Ascending aorta (tissue), 2 donors: ENCODE measurements at regions not wholly inside any gene's neighbourhood (a gene's known extent, or its start where the extent isn't known, plus 50 kb on each side); places are given as distances from the start of the nearest gene placed in this dataset.
A peak's percentile ranks its signal among the peaks of the same experiment; 100 is the strongest.

Experiments used
- DNase-seq, 2 donors: peaks; one replicate each; pipeline ENCODE4 v3.0.0-alpha.2; 2019; ENCODE audit warnings: low spot score in 2 of 2
- H3K27ac ChIP-seq, 2 donors: fragments of 200-600 bp; sonication (generic); one replicate each; pipeline ENCODE4 v1.5.1; 2016 to 2017; ENCODE audit warnings: mild to moderate bottlenecking in 1 of 2
- H3K27me3 ChIP-seq: fragments of 200-600 bp; sonication (generic); one replicate; pipeline ENCODE4 v1.5.1; 2017
- H3K36me3 ChIP-seq, 2 donors: fragments of 200-600 bp; sonication (generic); one replicate each; pipeline ENCODE4 v1.5.1; 2016
- H3K4me1 ChIP-seq, 2 donors: fragments of 200-600 bp; sonication (generic); one replicate each; pipeline ENCODE4 v1.5.1; 2016 to 2017; ENCODE audit warnings: mild to moderate bottlenecking in 1 of 2
- H3K4me3 ChIP-seq, 2 donors: fragments of 200-600 bp; sonication (generic); one replicate each; pipeline ENCODE4 v1.5.1; 2016 to 2017; ENCODE audit warnings: mild to moderate bottlenecking in 1 of 2
- H3K9me3 ChIP-seq, 2 donors: fragments of 200-600 bp; sonication (generic); one replicate each; pipeline ENCODE4 v1.5.1; 2016
- CTCF ChIP-seq, 3 experiments: fragments of 200-600 bp in 2 of 3; fragments of 450-650 bp in 1 of 3; sonication (generic) in 2 of 3; IDR thresholded peaks; one replicate each; pipeline ENCODE4 v1.5.1; 2016 to 2019; ENCODE audit warnings: antibody characterized with exemption in 3 of 3, mild to moderate bottlenecking in 1 of 3, moderate library complexity in 1 of 3
- intact Hi-C: fragments of 100-400 bp; cut with DNase I; formaldehyde crosslinking; loops from one replicate; pipeline ENCODE4 v1.15.1; 2023

GRCh38 chr2:72001937-72002690 lies 145.5 kb downstream of the CYP26B1 start:
- no peaks in the 10 kb centered on the region for H3K4me1 ChIP-seq
- no peak for DNase-seq
- intact Hi-C loops: no loop called here
- no peaks in the 10 kb centered on the region for H3K36me3 ChIP-seq
- H3K27me3 ChIP-seq: no peaks in the 10 kb centered on the region
- no peak overlapping the region for H3K4me3 ChIP-seq
- TF ChIP-seq CTCF (IDR thresholded peaks at IDR 0.05): no peak
- H3K9me3 ChIP-seq: no peaks in the 10 kb centered on the region
- H3K27ac ChIP-seq: no peak overlapping the region

GRCh38 chr2:72000110-72000509 lies 147.6 kb downstream of the CYP26B1 start:
- TF ChIP-seq CTCF (IDR thresholded peaks at IDR 0.05): no peak
- Histone ChIP-seq H3K4me3 (no peak overlapping the region), H3K27me3 (no peaks in the 10 kb centered on the region), H3K36me3 (no peaks in the 10 kb centered on the region), H3K9me3 (no peaks in the 10 kb centered on the region), H3K4me1 (no peaks in the 10 kb centered on the region), H3K27ac (no peak overlapping the region)
- intact Hi-C loops: no loop called here
- DNase-seq: no peak

GRCh38 chr2:71999580-71999979 lies 148.1 kb downstream of the CYP26B1 start:
- Histone ChIP-seq H3K4me3 (no peak overlapping the region), H3K27ac (no peak overlapping the region), H3K36me3 (no peaks in the 10 kb centered on the region), H3K9me3 (no peaks in the 10 kb centered on the region), H3K27me3 (no peaks in the 10 kb centered on the region), H3K4me1 (no peaks in the 10 kb centered on the region)
- peak in 1 of 2 donors; percentile 41 for DNase-seq
- no peak for TF ChIP-seq CTCF (IDR thresholded peaks at IDR 0.05)
- intact Hi-C loops: loop anchor here (5.0 to 10.0 kb wide), 3 partner anchors 75 to 452 kb away; no protein-coding TSS in a partner anchor

- Histone ChIP-seq H3K27ac (no peak overlapping the region), H3K4me1 (no peaks in the 10 kb centered on the region), H3K27me3 (no peaks in the 10 kb centered on the region), H3K36me3 (no peaks in the 10 kb centered on the region), H3K4me3 (no peak overlapping the region), H3K9me3 (no peaks in the 10 kb centered on the region)
- intact Hi-C loops: loop anchor here (5.0 to 10.0 kb wide), 3 partner anchors 73 to 451 kb away; no protein-coding TSS in a partner anchor
- no peak for TF ChIP-seq CTCF (IDR thresholded peaks at IDR 0.05)
- no peak for DNase-seq
These were observed 149.8 kb downstream of the CYP26B1 start for GRCh38 chr2:71997843-71998242.

GRCh38 chr2:71995067-71995665 lies 152.5 kb downstream of the CYP26B1 start:
- Histone ChIP-seq H3K27ac (no peak overlapping the region), H3K4me3 (no peak overlapping the region), H3K27me3 (no peaks in the 10 kb centered on the region), H3K9me3 (no peaks in the 10 kb centered on the region), H3K4me1 (no peaks in the 10 kb centered on the region), H3K36me3 (no peaks in the 10 kb centered on the region)
- peak in 2 of 3 experiments; percentile 31 to 57 for TF ChIP-seq CTCF (IDR thresholded peaks at IDR 0.05)
- intact Hi-C loops: loop anchor here (2.0 to 10.0 kb wide), 5 partner anchors 70 to 448 kb away; no protein-coding TSS in a partner anchor
- DNase-seq: no peak
